SU-DHL-6 (cell line): ENCODE measurements at regions not wholly inside any gene's neighbourhood (a gene's known extent, or its start where the extent isn't known, plus 50 kb on each side); places are given as distances from the start of the nearest gene placed in this dataset.

ENCODE experiments used
- CTCF ChIP-seq: fragments of 200-600 bp; sonication (generic); IDR thresholded peaks from one replicate; pipeline ENCODE4 v1.5.1; 2017; ENCODE audit warnings: antibody characterized with exemption, mild to moderate bottlenecking, low read length, moderate library complexity; ENCODE audit not compliant: insufficient read depth, poor library complexity, severe bottlenecking
- EZH2phosphoT487 ChIP-seq: fragments of 200-600 bp; sonication (generic), shearing (Covaris generic); conservative IDR thresholded peaks from 2 replicates; pipeline ENCODE4 v1.6.1; 2018; ENCODE audit warnings: mild to moderate bottlenecking, antibody characterized with exemption, low read length, moderate library complexity, mixed read lengths

GRCh38 chr2:147382322-147382948 lies 462.4 kb upstream of the ACVR2A start:
- TF ChIP-seq CTCF (no peak), EZH2phosphoT487 (no peak)
